ENCODE measurements at regions not wholly inside any gene's neighbourhood (a gene's known extent, or its start where the extent isn't known, plus 50 kb on each side); places are given as distances from the start of the nearest gene placed in this dataset.

- DNase-seq = no peak
Observed at GRCh38 chr6:114520976-114521375, 178.2 kb upstream of the HS3ST5 start.

DNA sequence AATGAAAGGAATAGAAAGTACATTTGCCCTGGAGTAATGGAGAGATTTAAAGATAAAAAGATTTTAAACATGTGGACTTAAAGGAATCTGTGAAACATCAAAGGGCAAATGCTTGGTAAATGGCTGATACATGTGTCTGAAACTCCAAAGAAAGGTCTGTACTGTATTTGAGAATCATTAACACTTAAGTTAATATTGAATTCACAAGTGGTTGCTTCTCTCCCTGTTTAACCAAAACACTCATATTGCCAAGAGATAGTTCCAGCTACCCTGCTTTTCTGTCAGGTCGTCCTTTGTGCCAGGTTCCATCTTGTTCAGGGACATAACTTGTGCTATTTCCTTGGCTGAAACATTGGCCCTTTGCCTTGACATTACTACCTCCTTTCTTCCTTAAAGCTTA lies 171.3 kb upstream of the HS3ST5 start:
- DNase-seq = no peak

DNA sequence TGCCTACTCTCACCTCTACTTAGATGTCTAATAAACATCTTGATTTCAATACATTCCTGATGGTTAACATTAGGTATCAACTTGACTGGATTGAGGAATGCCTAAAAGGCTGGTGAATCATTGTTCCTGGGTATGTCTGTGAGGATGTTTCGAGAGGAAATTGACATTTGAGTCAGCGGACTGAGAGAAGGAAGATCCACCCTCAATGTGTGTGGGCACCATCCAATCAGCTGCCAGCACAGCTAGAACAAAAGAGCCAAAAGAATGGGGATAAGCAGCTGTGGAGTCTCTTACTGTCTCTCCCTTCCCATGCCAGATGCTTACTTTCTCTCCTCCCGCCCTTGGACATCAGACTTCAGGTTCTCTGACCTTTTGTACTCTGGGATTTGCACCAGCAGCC lies 128.6 kb upstream of the HS3ST5 start:
- no peak for DNase-seq

GRCh38 chr6:114467931-114468330 lies 125.1 kb upstream of the HS3ST5 start:
- DNase-seq = no peak

- no peak for DNase-seq
Observed at GRCh38 chr6:114465511-114465910, 122.7 kb upstream of the HS3ST5 start.

DNA sequence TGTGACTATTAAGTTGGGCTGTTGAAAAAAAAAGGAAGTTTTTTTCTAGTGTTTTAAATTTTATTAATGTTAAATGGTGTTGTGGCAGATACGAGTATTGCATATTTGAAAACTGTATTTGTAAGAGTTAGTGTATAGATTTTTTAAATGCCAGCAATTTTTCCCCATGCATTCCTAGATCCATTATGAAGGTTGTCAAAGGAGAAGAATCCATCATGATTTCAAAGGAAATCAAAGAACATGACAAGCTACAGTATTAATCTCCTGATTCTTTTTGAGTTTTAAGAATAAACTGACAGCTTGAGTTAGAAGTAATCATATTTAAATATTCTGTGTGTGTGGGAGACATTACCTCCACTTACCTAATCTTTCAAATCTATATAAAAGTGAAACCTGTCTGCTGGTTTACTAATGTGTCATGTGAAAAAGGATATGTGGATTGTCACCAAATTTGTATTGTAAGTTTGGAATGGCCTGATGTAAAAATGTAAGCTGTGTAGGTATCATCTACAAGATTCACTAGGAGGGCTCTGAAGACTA lies 111.0 kb upstream of the HS3ST5 start:
- no peak for DNase-seq

GRCh38 chr6:114452785-114453401 lies 110.1 kb upstream of the HS3ST5 start:
- DNase-seq = no peak

- DNase-seq = no peak
Observed at GRCh38 chr6:114450631-114451030, 107.8 kb upstream of the HS3ST5 start.

- DNase-seq = no peak
Observed at GRCh38 chr6:114449659-114450058, 106.8 kb upstream of the HS3ST5 start.

DNA sequence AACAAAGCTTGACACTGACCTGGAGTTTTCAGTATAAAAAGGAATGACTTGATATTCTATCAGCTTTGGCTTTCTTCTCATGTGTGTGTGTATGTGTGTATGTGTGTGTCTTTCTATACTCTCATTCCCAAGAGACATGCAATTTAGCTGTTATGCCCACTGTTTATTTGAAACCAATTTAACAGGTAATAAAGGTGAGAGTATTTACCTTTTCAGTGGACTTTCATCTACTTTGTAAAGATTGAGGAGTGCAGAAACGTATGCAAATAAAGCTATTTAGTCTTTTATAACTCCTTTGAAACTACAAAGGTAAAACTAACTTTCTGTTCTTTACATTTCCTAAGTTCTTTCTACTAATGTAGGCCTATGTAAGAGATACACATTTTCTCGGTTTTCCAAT lies 103.5 kb upstream of the HS3ST5 start:
- no peak for DNase-seq

GRCh38 chr6:114445846-114446245 lies 103.0 kb upstream of the HS3ST5 start:
- DNase-seq = no peak

DNA sequence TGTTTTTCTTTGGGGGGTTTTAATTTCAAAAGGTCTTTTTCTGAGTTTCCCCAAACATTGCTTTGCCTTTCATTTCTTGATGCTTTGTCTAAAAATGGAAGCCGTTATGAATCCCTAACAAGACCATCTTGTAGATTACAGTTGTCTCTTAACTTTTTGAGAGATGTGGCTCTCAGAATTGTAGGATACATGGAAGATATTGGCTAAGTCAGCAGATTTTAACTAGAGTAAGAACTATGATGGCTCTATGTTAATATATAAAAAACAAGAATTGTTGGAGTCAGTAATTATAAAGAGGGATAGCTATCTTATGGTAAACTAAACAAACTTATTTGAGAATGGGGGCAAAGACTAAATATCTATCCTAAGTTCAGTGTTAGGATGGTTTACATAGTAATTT lies 96.6 kb upstream of the HS3ST5 start:
- DNase-seq = no peak

DNA sequence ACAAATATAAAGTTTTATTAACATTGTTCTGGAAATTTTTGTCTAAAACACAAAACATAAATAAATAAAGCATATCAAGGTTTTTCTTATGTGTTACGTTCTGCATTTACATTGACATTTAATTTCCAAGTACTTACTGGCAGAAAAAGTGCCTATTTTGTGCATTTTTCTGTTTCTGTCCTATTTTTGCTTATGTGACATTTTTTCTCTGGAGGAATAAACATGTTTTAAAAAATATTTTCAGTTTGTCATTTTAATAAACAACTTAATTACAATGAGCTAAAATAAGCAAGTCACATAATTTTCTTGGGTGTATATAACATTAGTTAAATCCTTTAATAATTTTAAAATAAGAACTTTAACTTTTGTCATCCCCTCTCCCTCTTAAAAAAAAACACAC lies 94.4 kb upstream of the HS3ST5 start:
- no peak for DNase-seq

- no peak for DNase-seq
Observed at GRCh38 chr6:114436691-114437090, 93.9 kb upstream of the HS3ST5 start.

GRCh38 chr6:114435985-114436384 lies 93.2 kb upstream of the HS3ST5 start:
- DNase-seq = no peak

DNA sequence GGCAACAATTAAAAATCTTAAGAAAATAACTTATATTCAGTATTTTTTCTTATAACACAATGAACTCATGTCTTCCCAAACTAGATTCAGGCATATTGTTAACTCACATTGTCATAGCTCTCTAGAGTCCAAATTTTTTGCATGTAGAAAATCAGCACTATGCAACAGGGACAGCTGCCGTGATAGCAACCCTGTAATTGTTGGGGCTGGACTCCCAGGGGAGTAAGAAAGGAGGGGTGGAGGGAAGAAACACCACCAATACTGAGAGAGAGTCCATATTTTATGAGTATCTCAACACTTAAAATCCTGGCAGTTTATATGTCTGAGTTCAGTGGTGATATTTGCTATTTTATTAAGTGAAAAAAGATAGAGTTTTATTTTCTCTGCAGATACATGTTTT lies 89.6 kb upstream of the HS3ST5 start:
- DNase-seq = no peak

- DNase-seq = no peak
Observed at GRCh38 chr6:114431641-114432040, 88.8 kb upstream of the HS3ST5 start.

DNA sequence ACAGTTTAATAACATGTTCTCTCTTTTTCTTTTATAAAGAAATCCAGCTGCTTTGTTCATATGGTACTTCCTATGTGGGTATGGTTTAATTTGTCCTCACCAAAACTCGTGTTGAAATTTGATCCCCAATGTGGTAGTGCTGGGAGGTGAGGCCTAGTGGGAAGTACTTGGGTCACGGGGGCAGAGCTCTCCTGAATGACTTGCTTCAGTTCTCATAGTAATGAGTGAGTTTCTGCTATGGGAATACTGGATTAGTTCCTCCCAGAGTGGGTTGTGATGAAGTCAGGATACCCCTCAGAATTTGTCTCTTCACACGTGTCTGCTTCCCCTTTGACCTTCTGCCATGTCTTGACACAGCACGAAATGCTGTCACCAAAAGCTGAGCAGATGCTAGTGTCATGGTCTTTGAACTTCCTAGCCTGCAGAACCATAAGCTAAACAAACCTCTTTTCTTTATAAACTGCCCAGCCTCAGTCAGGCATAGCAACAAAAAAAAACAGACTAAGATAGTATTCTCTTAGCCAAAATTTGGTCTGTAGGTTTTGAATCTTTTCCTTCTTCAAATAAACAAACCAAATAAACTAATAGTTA lies 87.8 kb upstream of the HS3ST5 start:
- DNase-seq = no peak

GRCh38 chr6:114428341-114428740 lies 85.5 kb upstream of the HS3ST5 start:
- DNase-seq = no peak

DNA sequence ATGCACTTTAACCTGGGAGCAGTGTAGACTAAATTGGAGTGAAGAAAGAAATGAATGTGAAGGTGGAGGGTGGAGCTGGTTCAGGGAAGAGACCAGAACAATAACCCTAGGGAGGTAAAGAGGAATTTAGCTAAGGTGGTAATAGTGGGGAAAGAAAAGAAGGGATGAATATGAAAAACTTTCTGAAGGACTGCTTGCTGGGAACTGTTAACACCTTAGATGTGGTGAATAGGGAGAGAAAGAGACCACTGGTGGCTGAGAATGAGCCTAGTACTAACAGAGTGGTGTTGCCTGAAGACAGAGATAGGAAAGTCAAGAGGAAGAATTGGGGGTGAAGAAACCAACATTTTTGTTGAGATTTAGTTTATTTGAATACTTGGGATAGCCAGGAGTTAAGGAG lies 78.4 kb upstream of the HS3ST5 start:
- no peak for DNase-seq

DNA sequence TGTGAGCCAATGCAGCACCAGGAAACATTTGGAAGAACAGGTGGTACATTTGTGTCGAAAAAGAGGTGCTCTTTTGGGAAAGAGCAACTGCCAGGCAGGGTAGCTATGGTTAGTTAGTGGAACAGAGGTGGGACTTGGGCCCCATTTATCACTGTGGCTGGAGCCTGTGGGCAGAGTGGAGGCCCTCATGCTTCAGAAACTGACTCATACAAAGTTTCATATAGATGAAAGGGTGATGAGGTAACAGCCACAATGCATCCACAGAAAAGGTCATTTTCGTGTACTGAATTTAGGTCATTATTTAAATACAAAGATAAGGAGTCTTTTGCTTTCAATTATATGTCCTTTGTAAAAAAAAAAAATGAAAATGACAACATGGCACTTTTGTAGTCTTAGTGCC lies 76.4 kb upstream of the HS3ST5 start:
- no peak for DNase-seq

GRCh38 chr6:114418304-114418972 lies 75.6 kb upstream of the HS3ST5 start:
- no peak for DNase-seq

GRCh38 chr6:114407426-114408035 lies 64.7 kb upstream of the HS3ST5 start:
- DNase-seq = no peak

DNA sequence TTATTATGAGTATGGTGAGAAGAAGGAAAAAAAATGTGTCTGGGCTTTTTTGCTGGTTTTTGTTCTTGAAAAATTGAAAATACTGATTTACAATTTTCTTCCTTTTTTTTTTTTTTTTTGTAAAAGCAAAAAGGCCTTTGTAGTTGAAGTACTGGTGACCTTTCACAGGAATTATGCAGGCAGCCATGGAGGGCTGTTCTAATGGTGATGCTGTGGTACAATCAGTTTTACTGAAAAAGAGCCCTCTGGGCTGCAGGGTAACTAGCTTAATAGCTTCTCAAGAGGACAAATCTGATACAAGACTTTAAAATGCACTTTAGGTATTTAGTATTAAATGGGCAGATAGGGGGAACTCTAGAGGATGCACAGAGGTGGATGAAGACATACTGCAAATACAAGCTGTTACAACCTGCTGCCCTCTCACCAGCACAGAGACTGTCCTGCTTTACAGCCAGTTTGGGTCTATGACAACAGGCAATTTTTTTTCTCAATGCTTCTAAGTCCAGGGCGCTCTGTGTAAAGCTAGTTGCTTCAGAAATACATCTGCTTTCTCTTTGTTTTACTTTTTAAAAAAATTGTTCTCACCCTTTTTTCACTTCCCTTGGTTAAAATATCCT lies 61.6 kb upstream of the HS3ST5 start:
- DNase-seq = no peak
